GM18520 (cell line): ENCODE measurements at regions not wholly inside any gene's neighbourhood (a gene's known extent, or its start where the extent isn't known, plus 50 kb on each side); places are given as distances from the start of the nearest gene placed in this dataset.
"Not testable (repeated sequence)": the region's sequence is repeated elsewhere in the genome, so short reads cannot be mapped to it uniquely, and the experiment has no call there.

Experiments
- ATAC-seq: cut with Tn5 transposase; IDR thresholded peaks from one replicate; pipeline ENCODE4 v1.9.1; 2021; ENCODE audit not compliant: unreplicated experiment

DNA sequence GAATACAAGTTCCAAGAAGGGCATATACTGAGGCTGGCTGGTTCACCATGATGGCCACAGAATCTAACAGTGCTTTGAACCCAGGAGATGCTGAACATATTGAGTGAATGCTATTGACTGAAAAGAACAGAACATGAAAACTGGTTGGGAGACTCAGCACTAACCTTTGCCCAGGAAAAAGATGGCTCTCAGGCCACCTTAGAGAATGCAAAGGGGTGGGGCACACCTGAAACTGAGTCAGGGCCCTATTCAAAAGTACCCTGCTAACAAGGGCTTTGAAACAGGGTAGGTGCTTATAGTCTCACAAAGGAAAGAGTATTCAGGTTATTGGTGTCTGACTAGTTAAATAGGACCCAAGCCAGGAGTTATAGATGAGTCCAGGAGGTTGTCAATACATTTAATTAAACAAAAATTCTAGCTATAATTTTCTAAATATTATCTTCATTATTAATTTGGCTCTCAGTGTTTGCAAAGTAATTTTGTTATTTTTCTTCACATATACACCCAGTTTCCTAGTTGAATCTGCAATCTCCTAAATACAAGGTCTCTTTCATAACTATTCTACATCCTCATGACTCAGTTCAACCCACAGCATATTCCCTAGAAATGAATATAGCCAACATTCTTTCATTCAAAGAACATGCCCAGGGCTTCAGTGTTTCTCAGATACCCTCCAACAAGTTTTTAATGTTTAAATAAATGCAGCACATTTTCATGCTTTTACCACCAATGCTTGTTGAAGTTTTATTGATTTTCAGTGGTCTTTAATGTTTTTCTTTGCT, 144.2 kb upstream of the RAPGEF2 start:
- no peak for ATAC-seq

DNA sequence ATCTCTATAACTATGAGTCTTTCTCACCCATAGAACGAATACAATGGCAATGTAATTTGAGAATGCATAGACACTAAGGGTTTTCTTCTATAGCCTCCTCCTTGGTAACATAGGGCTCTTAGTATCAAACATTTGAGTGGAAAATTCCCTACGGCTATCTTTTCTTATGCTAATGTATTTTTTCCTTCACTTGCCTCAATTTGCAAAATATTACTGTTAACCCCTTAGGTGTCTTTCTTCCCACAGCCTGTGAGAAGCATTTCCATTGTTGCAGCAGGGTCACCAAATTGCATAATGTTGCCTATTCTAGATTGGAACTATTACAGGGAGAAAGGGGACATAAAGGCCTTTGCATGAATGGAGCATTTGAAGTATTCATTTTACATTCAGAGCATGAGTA, 140.5 kb upstream of the RAPGEF2 start:
- no peak for ATAC-seq

DNA sequence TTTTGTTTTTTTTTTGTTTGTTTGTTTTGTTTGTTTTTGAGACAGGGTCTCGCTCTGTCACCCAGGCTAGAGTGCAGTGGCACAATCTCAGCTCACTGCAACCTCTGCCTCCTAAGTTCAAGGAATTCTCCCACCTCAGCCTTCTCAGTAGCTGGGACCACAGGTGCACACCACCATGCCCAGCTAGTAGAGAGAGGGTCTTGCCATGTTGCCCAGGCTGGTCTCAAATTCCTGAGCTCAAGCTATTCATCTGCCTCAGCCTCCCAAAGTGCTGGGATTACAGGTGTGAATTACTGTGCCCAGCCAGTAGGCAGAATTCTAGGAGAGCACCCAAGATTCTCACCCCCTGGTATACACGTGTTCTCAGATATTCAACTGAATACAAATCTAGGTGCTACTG, 139.6 kb upstream of the RAPGEF2 start:
- not testable (repeated sequence) for ATAC-seq

DNA sequence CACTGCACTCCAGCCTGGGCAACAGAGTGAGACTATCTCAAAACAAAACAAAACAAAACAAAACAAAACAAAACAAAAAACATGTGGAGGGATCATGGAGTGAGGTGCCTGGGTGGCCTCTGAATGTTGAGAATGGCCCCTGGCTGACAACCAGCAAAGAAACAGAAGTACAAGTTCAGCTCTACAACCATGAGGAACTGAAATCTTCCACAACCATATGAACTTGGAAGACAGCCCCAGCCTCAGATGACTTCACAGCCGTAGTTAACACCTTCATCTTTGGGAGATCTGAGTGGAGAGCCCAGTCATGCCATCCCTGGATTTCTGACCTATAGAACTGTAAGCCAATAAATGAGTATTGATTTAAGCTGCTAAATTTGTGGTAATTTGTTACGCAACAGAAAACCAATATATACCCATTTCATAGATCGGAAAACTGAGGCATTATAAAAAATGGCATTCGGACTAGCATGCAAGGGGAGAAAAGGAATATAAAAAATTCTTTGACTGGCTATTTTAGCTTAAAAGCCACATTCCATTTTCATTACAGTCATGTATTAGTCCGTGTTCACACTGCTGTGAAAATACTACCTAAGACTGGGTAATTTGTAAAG, 138.7 kb upstream of the RAPGEF2 start:
- no peak for ATAC-seq

DNA sequence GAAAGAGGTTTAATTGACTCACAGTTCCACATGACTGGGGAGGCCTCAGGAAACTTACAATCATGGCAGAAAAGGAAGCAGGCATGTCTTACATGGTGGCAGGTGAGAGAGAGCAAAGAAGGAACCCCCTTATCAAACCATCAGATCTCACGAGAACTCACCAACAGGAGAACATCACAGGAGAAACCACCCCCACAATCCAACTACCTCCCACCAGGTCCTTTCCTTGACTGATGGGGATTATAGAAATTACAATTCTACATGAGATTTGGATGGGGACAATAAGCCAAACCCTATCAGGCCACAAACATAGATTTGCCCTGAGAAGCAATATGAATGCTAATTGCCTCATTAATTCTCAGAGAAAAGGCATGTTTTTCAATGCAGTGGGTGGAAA, 138.2 kb upstream of the RAPGEF2 start:
- ATAC-seq, result no peak

DNA sequence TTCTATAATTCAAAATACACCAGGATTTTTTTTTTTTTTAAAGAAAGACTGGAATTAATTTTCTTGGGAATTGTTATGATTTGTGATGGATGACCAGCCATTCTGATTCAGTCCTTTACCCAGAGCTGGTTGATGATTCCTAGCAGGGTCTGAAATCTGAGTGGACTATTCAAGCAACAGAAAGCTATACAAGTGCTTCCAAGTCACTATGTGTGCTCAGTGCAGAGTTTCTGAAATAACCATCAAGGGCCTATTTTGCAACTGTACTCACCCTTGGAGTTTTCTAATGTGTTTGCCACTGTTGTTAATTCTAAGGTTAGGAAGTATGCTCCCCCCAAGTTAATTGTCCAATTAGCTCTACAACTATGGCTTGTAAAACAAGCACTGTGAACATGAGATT, 137.7 kb upstream of the RAPGEF2 start:
- no peak for ATAC-seq

DNA sequence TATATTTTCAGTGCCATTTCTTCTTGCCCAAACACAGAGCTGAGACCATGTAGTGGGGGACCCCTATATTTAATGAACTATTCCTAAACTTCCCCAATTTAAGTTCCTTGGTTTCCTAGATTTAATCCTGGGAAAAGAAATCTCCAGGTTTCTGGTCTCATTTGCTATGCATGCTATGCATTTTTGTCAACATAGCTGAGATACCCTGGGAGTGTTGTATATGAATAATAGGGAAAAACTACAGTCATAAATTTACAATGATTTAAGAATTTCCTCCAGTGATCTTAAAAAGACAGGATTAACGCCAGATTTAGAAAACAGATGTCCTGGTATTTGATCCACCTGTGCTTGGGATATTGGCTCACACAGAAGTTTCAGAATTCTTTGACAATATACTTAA, 136.8 kb upstream of the RAPGEF2 start:
- ATAC-seq, result no peak

DNA sequence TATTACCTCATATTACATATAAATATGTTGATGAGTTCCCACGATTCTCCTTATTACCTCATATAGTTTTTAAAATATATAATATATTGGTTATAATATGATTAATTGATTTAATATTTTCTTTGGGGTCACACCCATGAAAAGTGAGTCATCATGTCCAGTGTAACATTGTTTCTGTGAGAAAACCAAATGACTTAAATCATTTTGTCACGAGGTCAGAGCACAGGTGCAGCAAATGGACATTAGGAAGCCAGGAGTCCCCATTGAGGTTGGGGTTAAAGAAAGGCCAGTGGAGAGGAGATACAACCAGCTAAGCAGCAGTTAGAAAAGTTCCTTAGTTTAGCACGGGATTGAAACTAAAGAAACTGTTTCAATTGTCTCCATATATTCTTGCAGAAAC, 133.9 kb upstream of the RAPGEF2 start:
- no peak for ATAC-seq

DNA sequence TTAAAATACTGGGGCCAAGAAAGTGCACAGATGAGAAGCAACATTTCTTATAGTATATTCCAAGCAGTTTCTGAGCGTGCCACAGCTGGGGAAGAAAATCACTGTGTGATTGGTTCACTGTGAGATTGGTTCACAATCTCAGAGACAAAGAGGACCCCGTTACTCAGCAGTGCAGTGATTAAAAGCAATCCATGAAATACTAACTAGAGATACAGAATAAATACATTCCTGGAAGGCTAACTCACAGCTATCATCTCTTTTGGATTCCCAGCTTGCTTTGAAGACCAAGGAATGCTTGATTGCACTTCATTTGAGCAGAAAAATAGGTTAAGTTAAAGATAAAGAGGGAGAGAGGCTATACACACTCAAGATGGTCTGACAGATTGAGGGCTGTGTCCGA, 132.1 kb upstream of the RAPGEF2 start:
- ATAC-seq, result no peak

DNA sequence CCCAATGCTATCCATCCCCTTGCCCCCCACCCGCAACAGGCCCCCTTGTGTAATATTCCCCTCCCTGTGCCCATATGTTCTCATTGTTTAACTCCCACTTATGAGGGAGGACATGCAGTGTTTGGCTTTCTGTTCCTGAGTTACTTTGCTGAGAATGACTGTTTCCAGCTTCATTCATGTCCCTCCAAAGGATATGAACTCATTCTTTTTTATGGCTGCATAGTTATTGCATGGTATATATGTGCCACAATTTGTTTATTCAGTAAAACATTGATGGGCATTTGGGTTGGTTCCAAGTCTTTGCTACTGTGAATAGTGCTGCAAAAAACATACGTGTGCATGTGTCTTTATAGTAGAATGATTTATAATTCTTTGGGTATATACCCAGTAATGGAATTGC, 128.4 kb upstream of the RAPGEF2 start:
- ATAC-seq, result not testable (repeated sequence)

DNA sequence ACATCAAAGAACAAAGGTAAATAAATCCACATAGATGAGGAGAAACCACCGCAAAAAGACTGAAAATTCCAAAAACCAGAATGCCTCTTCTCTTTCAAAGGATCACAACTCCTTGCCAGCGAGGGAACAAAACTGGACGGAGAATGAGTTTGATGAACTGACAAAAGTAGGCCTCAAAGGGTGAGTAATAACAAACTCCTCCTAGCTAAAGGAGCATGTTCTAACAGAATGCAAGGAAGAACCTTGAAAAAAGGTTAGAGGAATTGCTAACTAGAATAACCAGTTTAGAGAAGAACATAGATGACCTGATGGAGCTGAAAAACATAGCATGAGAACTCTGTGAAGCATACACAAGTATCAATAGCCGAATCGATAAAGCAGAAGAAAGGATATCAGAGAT, 122.2 kb upstream of the RAPGEF2 start:
- ATAC-seq, result not testable (repeated sequence)

DNA sequence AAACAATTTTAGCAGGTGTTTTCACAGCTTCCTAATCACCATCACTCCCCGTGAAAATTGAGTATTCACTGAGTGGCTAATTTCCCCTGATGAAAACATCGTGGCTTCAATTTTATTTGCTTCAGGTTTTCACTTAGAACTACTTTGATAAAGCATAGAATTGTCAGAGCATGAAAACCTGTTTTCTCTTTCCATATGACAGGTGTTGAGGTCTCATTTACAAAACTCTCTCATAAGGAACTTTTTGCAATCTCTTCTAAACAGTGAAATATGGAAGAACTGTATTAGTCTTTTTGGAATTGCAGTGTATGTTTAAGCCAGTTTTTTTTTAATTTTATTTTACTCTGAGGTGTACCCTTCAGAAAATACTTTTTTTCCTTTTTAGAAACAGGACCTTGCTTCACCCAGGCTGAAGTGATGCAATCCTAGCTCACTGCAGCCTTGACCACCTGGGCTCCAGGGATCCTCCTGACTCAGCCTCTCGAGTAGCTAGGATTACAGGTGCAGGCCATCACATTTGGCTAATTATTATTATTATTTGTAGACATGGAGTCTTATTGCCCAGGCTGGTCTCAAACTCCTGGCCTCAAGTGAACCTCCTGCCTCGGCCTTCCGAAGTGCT, 111.2 kb upstream of the RAPGEF2 start:
- no peak for ATAC-seq

DNA sequence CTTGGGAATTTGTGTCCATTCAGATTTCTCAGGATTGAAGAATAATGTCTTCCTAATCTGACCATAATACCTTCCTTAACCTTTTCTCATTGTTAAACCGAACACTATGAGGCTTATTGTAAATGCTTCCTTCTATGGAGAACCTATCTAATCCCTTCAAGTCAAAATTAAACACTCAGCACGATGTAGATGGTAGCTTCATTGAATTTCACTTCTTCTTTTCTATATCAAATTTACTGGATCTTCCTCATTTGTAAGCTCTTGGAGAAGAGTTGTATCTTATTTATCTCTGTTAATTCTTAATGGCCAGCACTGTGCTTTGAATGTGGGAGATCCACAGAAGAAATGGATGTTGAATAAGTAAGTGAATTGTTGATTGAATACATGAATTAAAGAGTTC, 109.0 kb upstream of the RAPGEF2 start:
- no peak for ATAC-seq

DNA sequence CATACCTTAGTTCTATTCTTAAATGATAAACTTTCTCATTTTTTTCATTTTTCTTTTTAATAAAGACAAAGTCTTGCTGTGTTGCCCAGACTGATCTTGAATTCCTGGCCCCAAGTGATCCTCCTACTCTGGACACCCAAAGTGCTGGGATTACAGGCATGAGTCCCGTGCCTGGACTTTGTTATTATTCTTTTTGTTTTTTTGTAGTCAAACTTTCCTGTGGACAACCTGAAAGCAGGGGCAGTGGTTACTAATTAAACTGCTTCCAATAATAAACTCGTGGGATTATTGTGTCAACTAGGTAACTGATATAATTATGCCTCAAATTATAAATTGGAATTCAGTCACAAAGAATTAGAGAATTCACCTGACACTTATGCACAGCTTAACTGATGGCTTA, 107.8 kb upstream of the RAPGEF2 start:
- ATAC-seq, result no peak

DNA sequence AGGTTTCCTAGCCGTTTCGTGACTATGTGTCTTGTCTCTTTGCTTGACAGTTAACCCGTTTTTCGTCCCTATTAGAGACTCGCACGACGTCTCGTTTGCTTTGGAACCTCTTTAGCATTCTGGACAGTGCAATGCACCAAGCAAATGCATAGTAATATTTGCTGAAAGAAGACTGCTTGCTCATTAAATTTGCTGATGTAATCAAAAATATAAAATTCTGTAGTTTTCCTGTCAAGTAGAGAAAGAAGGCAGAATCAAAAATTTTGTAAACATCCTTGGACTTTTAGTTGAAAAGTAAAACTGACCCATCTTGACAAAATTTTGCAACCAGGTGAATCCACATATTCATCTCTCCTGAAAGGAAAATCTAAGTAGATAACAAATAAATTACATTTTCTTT, 106.9 kb upstream of the RAPGEF2 start:
- no peak for ATAC-seq

DNA sequence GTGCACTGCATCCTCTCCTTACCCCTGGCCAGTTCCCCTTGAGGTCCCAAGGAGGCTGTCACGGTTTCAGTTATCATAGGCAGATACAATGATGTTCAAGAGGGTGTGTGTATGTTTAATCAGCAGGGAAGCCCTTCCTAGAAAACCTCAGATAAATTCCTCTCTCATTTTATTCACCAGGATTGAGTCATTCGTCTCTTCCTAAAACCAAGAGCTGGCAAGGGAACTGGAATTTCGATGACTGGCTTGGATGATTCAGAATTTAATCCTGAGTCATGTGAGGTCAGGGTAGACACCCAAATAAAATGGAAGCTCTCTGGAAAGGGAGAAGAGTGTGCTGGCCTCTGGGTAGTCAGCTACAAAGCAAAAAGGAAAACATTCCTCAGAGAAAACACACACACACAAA, 106.2 kb upstream of the RAPGEF2 start:
- no peak for ATAC-seq

DNA sequence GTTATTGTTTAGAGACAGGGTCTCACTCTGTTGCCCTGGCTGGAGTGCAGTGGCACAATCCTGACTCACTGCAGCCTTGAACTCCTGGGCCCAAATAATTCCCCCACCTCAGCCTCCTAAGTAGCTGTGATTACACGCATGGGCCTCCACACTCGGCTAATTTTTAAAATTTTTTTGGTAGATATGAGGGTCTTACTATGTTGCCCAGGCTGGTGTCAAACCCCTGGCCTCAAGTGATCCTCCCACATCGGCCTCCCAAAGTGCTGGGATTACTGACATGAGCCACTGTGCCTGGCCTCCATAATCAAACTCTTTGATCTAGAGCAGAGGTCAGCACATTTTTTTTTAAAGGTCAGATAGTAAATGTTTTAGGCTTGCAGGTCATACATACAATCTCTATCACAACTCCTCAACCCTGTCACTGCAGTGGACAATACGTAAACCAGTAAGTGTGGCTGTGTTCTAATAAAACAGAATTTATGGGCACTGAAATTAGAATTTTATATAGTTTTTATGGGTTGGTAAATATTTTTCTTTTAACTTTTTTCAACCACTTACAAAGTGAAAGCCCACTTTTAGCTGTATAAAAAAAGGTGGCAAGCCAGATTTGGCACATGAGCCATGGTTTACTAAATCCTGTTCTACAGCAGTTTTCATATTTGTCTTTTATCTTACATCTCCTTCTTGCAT, 105.1 kb upstream of the RAPGEF2 start:
- ATAC-seq, result no peak

DNA sequence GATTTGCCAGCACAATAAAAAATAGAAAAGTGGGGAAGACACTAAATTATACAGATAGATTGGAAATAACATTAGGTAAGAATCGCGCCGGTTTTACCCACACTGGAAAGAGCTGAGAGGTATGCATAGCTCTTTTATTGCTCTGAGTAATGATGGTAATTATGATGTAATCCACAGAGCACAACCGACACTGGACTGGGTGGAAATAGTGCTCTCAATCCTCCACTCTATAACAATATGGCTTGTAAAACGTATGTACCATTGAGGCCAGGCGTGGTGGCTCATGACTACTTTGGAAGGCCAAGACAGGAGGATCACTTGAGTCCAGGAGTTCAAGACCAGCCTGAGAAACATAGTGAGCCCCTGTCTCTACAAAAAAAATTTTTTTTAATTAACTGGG, 104.3 kb upstream of the RAPGEF2 start:
- no peak for ATAC-seq

DNA sequence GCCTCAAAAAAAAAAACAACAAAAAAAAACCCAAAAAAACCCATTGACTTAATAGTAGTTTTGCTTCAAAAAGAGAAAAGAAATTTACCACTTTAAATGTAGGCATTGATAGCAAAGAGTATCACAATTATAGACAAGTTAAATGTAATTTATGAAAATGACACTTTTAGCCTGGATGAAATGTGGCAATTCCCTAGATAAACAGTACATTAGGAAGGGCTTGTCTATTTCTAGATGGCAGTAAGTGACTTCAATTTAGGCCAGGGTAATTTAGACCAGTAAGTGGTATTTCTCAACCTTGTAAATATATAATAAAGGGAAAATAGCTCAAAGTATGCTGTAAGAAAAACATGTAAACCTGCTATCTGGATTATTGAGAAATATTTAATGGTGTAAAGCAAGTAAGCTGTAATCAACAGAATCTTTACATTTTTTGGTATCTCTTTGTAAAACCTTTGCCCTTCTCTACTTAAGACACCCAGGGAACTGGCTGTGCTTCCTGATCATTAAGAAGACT, 103.7 kb upstream of the RAPGEF2 start:
- ATAC-seq, result no peak

DNA sequence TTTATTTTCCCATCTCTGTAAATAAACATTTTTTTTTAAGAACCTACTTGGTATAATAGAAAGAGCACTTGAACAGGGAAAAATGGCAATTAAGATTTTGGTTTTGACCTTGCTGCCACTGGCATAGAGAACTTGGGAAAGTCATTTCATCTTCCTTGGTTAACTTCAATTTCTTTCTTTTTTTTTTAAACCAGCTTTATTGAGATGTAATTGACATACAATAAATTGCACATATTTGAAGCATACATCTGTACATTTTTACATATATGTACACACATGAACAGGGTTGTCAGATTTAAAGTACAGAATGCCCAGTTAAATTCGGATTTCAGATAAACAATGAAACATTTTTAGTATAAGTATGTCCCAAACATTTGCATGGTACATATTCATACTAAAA, 103.0 kb upstream of the RAPGEF2 start:
- ATAC-seq, result no peak

DNA sequence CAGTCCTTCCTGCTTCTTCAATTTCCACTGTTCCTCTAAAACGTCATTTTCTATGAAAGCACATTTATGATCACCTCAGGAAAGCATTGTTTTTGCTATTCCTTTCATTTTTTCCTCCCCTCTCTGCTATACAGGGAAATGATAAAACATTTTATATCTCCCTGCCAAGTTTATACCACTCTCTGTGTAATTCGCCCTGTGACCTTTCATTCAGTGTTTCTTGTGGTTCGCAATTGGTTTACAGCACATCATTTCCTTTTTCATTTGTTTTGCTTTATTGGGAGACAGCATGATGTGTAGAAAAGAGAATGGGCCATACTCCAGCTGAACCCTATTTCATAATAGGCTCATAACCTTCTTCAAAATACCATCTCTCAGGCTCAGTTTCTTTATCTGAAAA, 99.9 kb upstream of the RAPGEF2 start:
- no peak for ATAC-seq
